H1 (cell line): ENCODE measurements at regions not wholly inside any gene's neighbourhood (a gene's known extent, or its start where the extent isn't known, plus 50 kb on each side); places are given as distances from the start of the nearest gene placed in this dataset.

ENCODE experiments used
- CTCF ChIA-PET: fragments of 300-600 bp; sonication (Branson Sonifier 250); formaldehyde crosslinking; loops from one replicate; lab custom pipeline; 2021; ENCODE audit not compliant: partially characterized antibody; lab: Charles Lee
- POLR2A ChIA-PET: fragments of 300-600 bp; sonication (Branson Sonifier 250); formaldehyde crosslinking; loops from one replicate; lab custom pipeline; 2021; ENCODE audit warnings: inconsistent platforms; ENCODE audit not compliant: partially characterized antibody; lab: Charles Lee
- DNase-seq, 2 experiments: peaks; one replicate each; pipeline versions ENCODE4 v3.0.0 to v3.0.0-alpha.2; 2010 to 2022; ENCODE audit warnings: low spot score in 2 of 2, low read depth in 1 of 2, mixed read lengths in 1 of 2
- FAIRE-seq: peaks from 2 replicates; lab custom pipeline; 2011; peaks lifted over from hg19 to GRCh38; lab: Jason Lieb, UNC
- H2AFZ ChIP-seq: 2 replicates; pipeline ENCODE4 v1.8.1; 2012; ENCODE audit warnings: low read length, inconsistent platforms
- H2AK5ac ChIP-seq: 2 replicates; pipeline ENCODE4 v1.6.1; 2013; ENCODE audit warnings: low read depth, low read length
- H2BK120ac ChIP-seq: replicated peaks from 2 replicates; pipeline ENCODE3; 2013; ENCODE audit warnings: low read depth, low read length, inconsistent platforms
- H2BK12ac ChIP-seq: 2 replicates; pipeline ENCODE4 v1.6.1; 2013; ENCODE audit warnings: low read depth, low read length
- H2BK15ac ChIP-seq: 2 replicates; pipeline ENCODE4 v1.6.1; 2013; ENCODE audit warnings: low read length
- H2BK20ac ChIP-seq: 2 replicates; pipeline ENCODE4 v1.6.1; 2013; ENCODE audit warnings: low read length
- H2BK5ac ChIP-seq: 2 replicates; pipeline ENCODE4 v1.6.1; 2013; ENCODE audit warnings: low read depth, low read length
- H3K14ac ChIP-seq: 2 replicates; pipeline ENCODE4 v1.6.1; 2013; ENCODE audit warnings: inconsistent platforms; ENCODE audit not compliant: insufficient read length
- H3K18ac ChIP-seq: 2 replicates; pipeline ENCODE4 v1.6.1; 2013; ENCODE audit warnings: low read length; ENCODE audit errors: extremely low read depth
- H3K23ac ChIP-seq: 2 replicates; pipeline ENCODE4 v1.6.1; 2013; ENCODE audit warnings: inconsistent platforms; ENCODE audit not compliant: insufficient read length
- H3K23me2 ChIP-seq: 2 replicates; pipeline ENCODE4 v1.6.1; 2013; ENCODE audit warnings: low read depth, low read length
- H3K27ac ChIP-seq: 2 replicates; pipeline ENCODE4 v1.6.1; 2011; ENCODE audit warnings: low read depth, low read length, inconsistent platforms
- H3K27me3 ChIP-seq, 4 experiments: replicated peaks in 1 of 4; 1 replicate in 1 of 4; 2 replicates in 3 of 4; pipeline versions ENCODE4 v1.6.1 to v1.8.1; 2011 to 2013; ENCODE audit warnings: low read length in 3 of 4, mild to moderate bottlenecking in 3 of 4, inconsistent platforms in 2 of 4, mixed read lengths in 2 of 4, moderate library complexity in 1 of 4; ENCODE audit not compliant: control insufficient read depth in 3 of 4, insufficient read depth in 3 of 4; ENCODE audit errors: extremely low read depth in 1 of 4
- H3K36me3 ChIP-seq, 4 experiments: 2 replicates each; pipeline versions ENCODE4 v1.6.1 to v1.8.1; 2011 to 2013; ENCODE audit warnings: mild to moderate bottlenecking in 4 of 4, low read length in 3 of 4, moderate library complexity in 2 of 4, control low read depth in 1 of 4, inconsistent platforms in 1 of 4; ENCODE audit not compliant: insufficient read depth in 4 of 4, control insufficient read depth in 2 of 4
- H3K4ac ChIP-seq: replicated peaks from 2 replicates; pipeline ENCODE3; 2013; ENCODE audit warnings: low read length, low read depth, mixed read lengths, inconsistent platforms; ENCODE audit not compliant: insufficient read length
- H3K4me1 ChIP-seq, 4 experiments: replicated peaks in 1 of 4; 1 replicate in 1 of 4; 2 replicates in 3 of 4; pipeline versions ENCODE4 v1.6.1 to v1.8.1; 2011 to 2013; ENCODE audit warnings: low read length in 3 of 4, inconsistent platforms in 2 of 4, mixed read lengths in 1 of 4; ENCODE audit not compliant: insufficient read depth in 4 of 4, control insufficient read depth in 3 of 4
- H3K4me2 ChIP-seq, 2 experiments: 2 replicates each; pipeline versions ENCODE4 v1.6.1 to v1.8.1; 2011 to 2013; ENCODE audit warnings: low read depth in 2 of 2, low read length in 2 of 2, control low read depth in 1 of 2, inconsistent platforms in 1 of 2, mild to moderate bottlenecking in 1 of 2; ENCODE audit not compliant: insufficient read depth in 1 of 2
- H3K4me3 ChIP-seq, 4 experiments: fragments of 200-600, 300-600 bp in 1 of 4; sonication (generic), shearing (Covaris generic), sonication (Bioruptor Twin) in 1 of 4; 2 replicates each; pipeline versions ENCODE4 v1.5.1 to v1.8.1; 2011 to 2016; ENCODE audit warnings: low read length in 4 of 4, low read depth in 3 of 4, control low read depth in 2 of 4, inconsistent platforms in 2 of 4, mild to moderate bottlenecking in 2 of 4, mixed read lengths in 1 of 4, moderate library complexity in 1 of 4; ENCODE audit not compliant: insufficient read depth in 2 of 4; ENCODE audit errors: extremely low read depth in 1 of 4
- H3K56ac ChIP-seq: replicated peaks from 2 replicates; pipeline ENCODE3; 2013; ENCODE audit warnings: low read depth, mild to moderate bottlenecking, mixed read lengths, low read length, inconsistent platforms; ENCODE audit not compliant: insufficient read length
- H3K79me1 ChIP-seq: 2 replicates; pipeline ENCODE4 v1.6.1; 2013; ENCODE audit warnings: low read depth, low read length, control low read depth
- H3K79me2 ChIP-seq, 2 experiments: 2 replicates each; pipeline versions ENCODE4 v1.6.1 to v1.8.1; 2012 to 2013; ENCODE audit warnings: low read length in 2 of 2, mild to moderate bottlenecking in 2 of 2, inconsistent platforms in 1 of 2; ENCODE audit not compliant: insufficient read depth in 2 of 2, control insufficient read depth in 1 of 2
- H3K9ac ChIP-seq, 4 experiments: replicated peaks in 1 of 4; 1 replicate in 1 of 4; 2 replicates in 3 of 4; pipeline versions ENCODE4 v1.6.1 to v1.8.1; 2011 to 2013; ENCODE audit warnings: low read depth in 3 of 4, low read length in 3 of 4, control low read depth in 2 of 4, mild to moderate bottlenecking in 2 of 4, moderate library complexity in 2 of 4, inconsistent platforms in 1 of 4; ENCODE audit errors: extremely low read depth in 1 of 4
- H3K9me3 ChIP-seq, 2 experiments: 2 replicates each; pipeline versions ENCODE4 v1.6.1 to v1.8.1; 2012 to 2013; ENCODE audit warnings: mild to moderate bottlenecking in 2 of 2, moderate library complexity in 2 of 2, control low read depth in 1 of 2, inconsistent platforms in 1 of 2, low read depth in 1 of 2, low read length in 1 of 2, mixed read lengths in 1 of 2; ENCODE audit not compliant: insufficient read depth in 2 of 2
- H4K20me1 ChIP-seq, 2 experiments: replicated peaks in 1 of 2; 2 replicates each; pipeline versions ENCODE3 to v1.8.1; 2011 to 2013; ENCODE audit warnings: inconsistent platforms in 2 of 2, low read length in 2 of 2, mild to moderate bottlenecking in 1 of 2; ENCODE audit not compliant: insufficient read depth in 2 of 2, control insufficient read depth in 1 of 2
- H4K5ac ChIP-seq: 2 replicates; pipeline ENCODE4 v1.6.1; 2013; ENCODE audit warnings: low read length, low read depth, mixed read lengths, inconsistent platforms; ENCODE audit not compliant: insufficient read length
- H4K8ac ChIP-seq: 2 replicates; pipeline ENCODE4 v1.8.0; 2013; ENCODE audit warnings: mild to moderate bottlenecking, moderate library complexity, low read length, inconsistent platforms; ENCODE audit not compliant: insufficient read depth; ENCODE audit errors: extremely low read depth
- H4K91ac ChIP-seq: replicated peaks from 2 replicates; pipeline ENCODE3; 2013; ENCODE audit warnings: low read length, mixed read lengths, inconsistent platforms; ENCODE audit not compliant: insufficient read length
- ATF3 ChIP-seq: IDR thresholded peaks from 2 replicates; pipeline ENCODE4 v1.6.1; 2011; ENCODE audit warnings: low read depth, mild to moderate bottlenecking, low read length; ENCODE audit not compliant: insufficient read depth
- BRCA1 ChIP-seq: IDR thresholded peaks from 2 replicates; pipeline ENCODE4 v1.6.1; 2012; ENCODE audit warnings: low read depth, low read length, improper control_type of control experiment
- CREB1 ChIP-seq: IDR thresholded peaks from 2 replicates; pipeline ENCODE4 v1.6.1; 2012; ENCODE audit warnings: inconsistent platforms
- E2F6 ChIP-seq: IDR thresholded peaks from 2 replicates; pipeline ENCODE4 v1.6.1; 2012; ENCODE audit warnings: inconsistent platforms
- GABPA ChIP-seq: IDR thresholded peaks from 2 replicates; pipeline ENCODE4 v1.6.1; 2011; ENCODE audit warnings: mild to moderate bottlenecking, low read length, moderate library complexity, borderline replicate concordance; ENCODE audit not compliant: insufficient read depth
- NRF1 ChIP-seq: IDR thresholded peaks from 2 replicates; pipeline ENCODE4 v1.6.1; 2011; ENCODE audit warnings: mild to moderate bottlenecking, low read depth, low read length, improper control_type of control experiment
- RAD21 ChIP-seq, 2 experiments: IDR thresholded peaks in 1 of 2; conservative IDR thresholded peaks in 1 of 2; 2 replicates each; pipeline ENCODE4 v1.6.1; 2011; ENCODE audit warnings: low read depth in 2 of 2, low read length in 2 of 2, improper control_type of control experiment in 1 of 2, inconsistent platforms in 1 of 2, mild to moderate bottlenecking in 1 of 2, moderate library complexity in 1 of 2
- SIRT6 ChIP-seq: IDR thresholded peaks from one replicate; pipeline ENCODE4 v1.7.1; 2012; ENCODE audit warnings: low read length, inconsistent platforms
- SRF ChIP-seq: IDR thresholded peaks from 2 replicates; pipeline ENCODE4 v1.6.1; 2011; ENCODE audit warnings: mild to moderate bottlenecking, low read depth, low read length, moderate library complexity
- WGBS, 2 experiments: shearing (Covaris generic) in 1 of 2; methylation state at CpG; one replicate each; pipeline versions ENCODE4 v1.1.6 to v1.1.7; 2013 to 2015; ENCODE audit warnings: low lambda C conversion rate in 2 of 2, mixed read lengths in 2 of 2, inconsistent platforms in 1 of 2, low coverage in 1 of 2, missing lambda C conversion rate in 1 of 2; ENCODE audit not compliant: insufficient replicate concordance in 2 of 2, insufficient coverage in 1 of 2, insufficient read length in 1 of 2; ENCODE audit errors: extremely low coverage in 1 of 2, missing lambda C conversion rate in 1 of 2; 5-methylcytosine and 5-hydroxymethylcytosine counted together

GRCh38 chr7:3197567-3198213 is 103.4 kb upstream of the SDK1 start:
- no peak overlapping the region for H2BK120ac ChIP-seq
- peak overlapping the region; percentile 40; the same call in 1 of the 2 replicates for H3K18ac ChIP-seq
- H3K4me3 ChIP-seq: no peak overlapping the region
- H3K56ac ChIP-seq: no peak overlapping the region
- H2BK20ac ChIP-seq: peak overlapping the region; percentile 83; the same call in 1 of the 2 replicates
- no peak overlapping the region for H4K91ac ChIP-seq
- H3K79me1 ChIP-seq: no peaks in the 10 kb centered on the region
- H3K27me3 ChIP-seq: no peaks in the 10 kb centered on the region
- no peak for DNase-seq
- no peak overlapping the region for H3K9ac ChIP-seq
- no peak overlapping the region for H3K4ac ChIP-seq
- peaks cover 4 to 8% of the 10 kb centered on the region in 2 experiments; a peak in 2 of 4 replicates for H3K9me3 ChIP-seq
- no peak overlapping the region for H2AK5ac ChIP-seq
- H3K4me2 ChIP-seq: no peak overlapping the region
- no peak overlapping the region for H3K23ac ChIP-seq
- H4K20me1 ChIP-seq: no peaks in the 10 kb centered on the region
- no peaks in the 10 kb centered on the region for H3K79me2 ChIP-seq
- peak overlapping the region; percentile 86; the same call in 1 of the 2 replicates for H2BK5ac ChIP-seq
- no peak overlapping the region for H4K5ac ChIP-seq
- no peak overlapping the region for H3K27ac ChIP-seq
- peaks cover 5 to 20% (median 17%) of the 10 kb centered on the region in 4 experiments; a peak in 6 of 7 replicates for H3K4me1 ChIP-seq
- TF ChIP-seq CREB1: no peak
- TF ChIP-seq SIRT6: no peak
- no peak for TF ChIP-seq RAD21 (IDR thresholded peaks at IDR 0.05 in 1 of 2, conservative IDR thresholded peaks at IDR 0.05 in 1 of 2; ENCODE audit: low read depth in 2 of 2, low read length in 2 of 2)
- TF ChIP-seq GABPA: no peak
- no peak for TF ChIP-seq NRF1
- no peak for TF ChIP-seq SRF
- TF ChIP-seq E2F6: no peak
- no peak for TF ChIP-seq BRCA1
- no peak for TF ChIP-seq ATF3
- ChIA-PET POLR2A (interaction anchor here (0.6 to 1.3 kb wide), 2 partner anchors 19 to 269 kb away, joined by 3 read pairs; no protein-coding TSS in a partner anchor), CTCF (interaction anchor here (0.9 to 1.9 kb wide), 8 partner anchors 9 to 526 kb away, joined by 3 to 7 read pairs (median 4); no protein-coding TSS in a partner anchor)
- H2BK15ac ChIP-seq: no peak overlapping the region
- peak overlapping the region; percentile 77 for H2AFZ ChIP-seq
- no peaks in the 10 kb centered on the region; the same call in 1 of the 2 replicates for H3K23me2 ChIP-seq
- H3K14ac ChIP-seq: no peak overlapping the region
- 76% methylated on average over 7 of the region's 11 CpGs; no CpG with 5 or more reads in 1 of the 2 experiments for WGBS, 2 experiments
- H3K36me3 ChIP-seq: no peaks in the 10 kb centered on the region
- H2BK12ac ChIP-seq: peak overlapping the region; percentile 97
- no peak overlapping the region for H4K8ac ChIP-seq
- FAIRE-seq: no peak
